PC-3 (cell line): ENCODE measurements at regions not wholly inside any gene's neighbourhood (a gene's known extent, or its start where the extent isn't known, plus 50 kb on each side); places are given as distances from the start of the nearest gene placed in this dataset.
"Not testable (repeated sequence)": the region's sequence is repeated elsewhere in the genome, so short reads cannot be mapped to it uniquely, and the experiment has no call there.

Experiments used
- ATAC-seq: fragments of 200-7000 bp; cut with Tn5 transposase; 2 replicates; pipeline ENCODE4 v1.9.1; 2020; ENCODE audit warnings: mild to moderate bottlenecking, moderate library complexity
- BruUV-seq: library from RNA; stranded (reverse); fragments of 400-500 nt; replicated peaks from 2 replicates; lab custom pipeline; 2021; lab: Mats Ljungman, UMichigan
- CTCF ChIA-PET: fragments of 300-600 bp; sonication (Branson Sonifier 250); formaldehyde crosslinking; loops from one replicate; lab custom pipeline; 2022; ENCODE audit warnings: antibody characterized with exemption; lab: Charles Lee
- POLR2A ChIA-PET: fragments of 300-600 bp; sonication (Branson Sonifier 250); formaldehyde crosslinking; loops from one replicate; lab custom pipeline; 2022; ENCODE audit warnings: antibody characterized with exemption; ENCODE audit not compliant: unreplicated experiment; lab: Charles Lee
- DNase-seq: peaks from one replicate; pipeline ENCODE4 v3.0.0-alpha.2; 2015
- H2AFZ ChIP-seq: fragments of 300-600 bp; sonication (generic); 2 replicates; pipeline ENCODE4 v1.6.0; 2016; ENCODE audit warnings: antibody characterized with exemption, low read length
- H3F3A ChIP-seq: fragments of 300-600 bp; sonication (generic); one replicate; pipeline ENCODE4 v1.6.0; 2017; ENCODE audit warnings: antibody characterized with exemption, low read length, control low read depth, mild to moderate bottlenecking; ENCODE audit not compliant: unreplicated experiment
- H3K27ac ChIP-seq: fragments of 300-600 bp; sonication (generic); 2 replicates; pipeline ENCODE4 v1.5.1; 2016; ENCODE audit warnings: mild to moderate bottlenecking, low read length
- H3K27me3 ChIP-seq: fragments of 300-600 bp; sonication (generic); 2 replicates; pipeline ENCODE4 v1.6.1; 2016; ENCODE audit warnings: low read length, mixed read lengths
- H3K36me3 ChIP-seq: fragments of 300-600 bp; sonication (generic); 2 replicates; pipeline ENCODE4 v1.6.1; 2016; ENCODE audit warnings: low read depth, mixed run types, low read length, mixed read lengths
- H3K4me1 ChIP-seq: fragments of 300-600 bp; sonication (generic); 2 replicates; pipeline ENCODE4 v1.5.1; 2016; ENCODE audit warnings: low read length; ENCODE audit not compliant: insufficient read depth
- H3K4me2 ChIP-seq: fragments of 300-600 bp; sonication (generic); 2 replicates; pipeline ENCODE4 v1.6.0; 2016; ENCODE audit warnings: low read length
- H3K4me3 ChIP-seq: fragments of 300-600 bp; sonication (generic); 2 replicates; pipeline ENCODE4 v1.5.1; 2016; ENCODE audit warnings: mild to moderate bottlenecking, low read length, mixed read lengths
- H3K79me2 ChIP-seq: fragments of 300-600 bp; sonication (generic); 2 replicates; pipeline ENCODE4 v1.6.1; 2017; ENCODE audit warnings: low read length, mixed read lengths
- H3K9ac ChIP-seq: fragments of 300-600 bp; sonication (generic); 2 replicates; pipeline ENCODE4 v1.6.0; 2016; ENCODE audit warnings: mild to moderate bottlenecking, low read length
- H3K9me2 ChIP-seq: fragments of 300-600 bp; sonication (generic); replicated peaks from 2 replicates; pipeline ENCODE4 v1.6.1; 2016; ENCODE audit warnings: mixed run types, low read length, mixed read lengths
- H3K9me3 ChIP-seq: fragments of 300-600 bp; sonication (generic); 2 replicates; pipeline ENCODE4 v1.6.1; 2016; ENCODE audit warnings: low read length, mixed read lengths
- H4K20me1 ChIP-seq: fragments of 300-600 bp; sonication (generic); 2 replicates; pipeline ENCODE4 v1.6.1; 2016; ENCODE audit warnings: low read length, mixed read lengths
- CTCF ChIP-seq: fragments of 300-600 bp; sonication (generic); conservative IDR thresholded peaks from 2 replicates; pipeline ENCODE4 v1.5.1; 2017; ENCODE audit warnings: antibody characterized with exemption, low read depth, mild to moderate bottlenecking, low read length
- EZH2 ChIP-seq: fragments of 300-600 bp; sonication (generic); IDR thresholded peaks from one replicate; pipeline ENCODE4 v1.6.1; 2017; ENCODE audit warnings: antibody characterized with exemption, mild to moderate bottlenecking, low read length; ENCODE audit not compliant: unreplicated experiment
- EZH2phosphoT487 ChIP-seq: fragments of 300-600 bp; sonication (generic); IDR thresholded peaks from 2 replicates; pipeline ENCODE4 v1.6.1; 2018; ENCODE audit warnings: mild to moderate bottlenecking, antibody characterized with exemption, low read length, borderline replicate concordance
- intact Hi-C: fragments of 100-400 bp; cut with micrococcal nuclease; formaldehyde crosslinking; loops from 2 replicates; pipeline ENCODE4 v1.9.0; 2023

GRCh38 chr3:104040896-104041295 is 1325.8 kb upstream of the ALCAM start:
- Histone ChIP-seq H3K79me2 (no peaks in the 10 kb centered on the region), H3K9me2 (no peaks in the 10 kb centered on the region), H3K4me3 (no peak overlapping the region), H3K4me2 (no peak overlapping the region), H3K27ac (no peak overlapping the region), H3K9ac (no peak overlapping the region), H4K20me1 (no peaks in the 10 kb centered on the region), H3K27me3 (no peaks in the 10 kb centered on the region), H3K4me1 (no peaks in the 10 kb centered on the region), H2AFZ (no peak overlapping the region), H3K9me3 (no peaks in the 10 kb centered on the region), H3F3A (no peaks in the 10 kb centered on the region), H3K36me3 (no peaks in the 10 kb centered on the region)
- no TSS peak for BruUV-seq
- intact Hi-C loops: no loop called here
- ATAC-seq (no peak), DNase-seq (no peak)
- ChIA-PET POLR2A (no interaction called here), CTCF (no interaction called here)
- TF ChIP-seq EZH2phosphoT487 (no peak), CTCF (no peak), EZH2 (no peak)

- H3F3A ChIP-seq, H4K20me1 ChIP-seq, H2AFZ ChIP-seq, H3K9ac ChIP-seq, ATAC-seq, POLR2A ChIA-PET, H3K4me1 ChIP-seq, DNase-seq, intact Hi-C loops, H3K9me2 ChIP-seq, H3K27ac ChIP-seq, H3K36me3 ChIP-seq, H3K4me3 ChIP-seq, H3K79me2 ChIP-seq, H3K9me3 ChIP-seq, H3K27me3 ChIP-seq, H3K4me2 ChIP-seq, BruUV-seq: not testable (repeated sequence)
- CTCF ChIA-PET: interaction anchor here (0.6 kb wide), 1 partner anchor 11 kb away, joined by 3 read pairs; no protein-coding TSS in a partner anchor
Measured at GRCh38 chr3:104043001-104043543, 1323.6 kb upstream of the ALCAM start.

GRCh38 chr3:104044002-104044401 is 1322.7 kb upstream of the ALCAM start:
- H3K4me1 ChIP-seq: no peaks in the 10 kb centered on the region
- H3K9me3 ChIP-seq: no peaks in the 10 kb centered on the region
- H2AFZ ChIP-seq: no peak overlapping the region
- H3K9ac ChIP-seq: no peak overlapping the region
- no peak for TF ChIP-seq CTCF
- TF ChIP-seq EZH2phosphoT487: no peak
- TF ChIP-seq EZH2: no peak
- ATAC-seq: peak; percentile 82
- no peak overlapping the region for H3K4me3 ChIP-seq
- H3K79me2 ChIP-seq: no peaks in the 10 kb centered on the region
- no peaks in the 10 kb centered on the region for H3K27me3 ChIP-seq
- H3K27ac ChIP-seq: no peak overlapping the region
- H4K20me1 ChIP-seq: no peaks in the 10 kb centered on the region
- no peaks in the 10 kb centered on the region for H3K36me3 ChIP-seq
- no TSS peak for BruUV-seq
- H3F3A ChIP-seq: no peaks in the 10 kb centered on the region
- intact Hi-C loops: no loop called here
- no peak overlapping the region for H3K4me2 ChIP-seq
- H3K9me2 ChIP-seq: no peaks in the 10 kb centered on the region
- peak; percentile 30 for DNase-seq
- POLR2A ChIA-PET: interaction anchor here (0.6 kb wide), 1 partner anchor 32 kb away, joined by 3 read pairs; no protein-coding TSS in a partner anchor
- CTCF ChIA-PET: no interaction called here
